HG03460 (cell line): ENCODE measurements at regions not wholly inside any gene's neighbourhood (a gene's known extent, or its start where the extent isn't known, plus 50 kb on each side); places are given as distances from the start of the nearest gene placed in this dataset.

Experiments
- ATAC-seq: cut with Tn5 transposase; IDR thresholded peaks from one replicate; pipeline ENCODE4 v1.9.1; 2021; ENCODE audit not compliant: unreplicated experiment

DNA sequence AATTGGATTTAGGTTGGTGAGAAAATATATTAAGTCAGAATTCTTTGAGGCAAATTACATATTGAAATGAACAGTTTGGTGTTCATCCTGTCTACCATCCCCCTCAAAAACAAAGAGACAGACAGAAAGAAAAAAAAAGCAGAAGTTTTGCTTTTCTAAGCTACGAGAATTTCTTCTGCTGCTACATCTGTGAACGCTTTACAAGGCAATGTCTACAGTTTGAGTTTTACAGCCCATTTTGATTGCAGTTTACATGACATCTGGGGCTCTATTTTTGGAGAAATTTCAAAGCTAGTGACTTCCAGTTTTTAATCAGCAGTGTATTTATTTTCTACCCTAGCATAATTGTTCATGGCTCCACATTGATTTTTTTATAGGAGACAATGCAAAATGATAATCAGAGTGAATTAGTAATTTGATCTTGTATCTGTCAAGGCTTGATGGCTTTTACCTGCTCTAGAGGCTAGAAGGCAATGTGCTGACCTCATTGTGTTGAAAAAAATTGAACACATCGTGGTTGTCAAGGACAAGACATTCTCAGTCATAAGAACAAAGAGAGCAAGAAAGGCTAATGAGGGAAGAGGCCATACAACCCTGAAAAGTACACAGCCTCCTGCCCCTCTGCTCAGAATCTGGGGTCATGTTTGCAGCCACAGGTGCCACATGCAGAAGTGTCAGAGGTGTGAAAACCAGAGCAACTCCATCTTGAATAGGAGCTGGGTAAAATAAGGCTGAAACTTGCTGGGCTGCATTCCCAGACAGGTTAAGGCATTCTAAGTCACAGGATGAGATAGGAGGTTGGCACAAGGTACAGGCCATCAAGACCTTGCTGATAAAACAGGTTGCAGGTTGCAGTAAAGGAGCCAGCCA is 201.0 kb upstream of the CAMK1G start:
- no peak for ATAC-seq

DNA sequence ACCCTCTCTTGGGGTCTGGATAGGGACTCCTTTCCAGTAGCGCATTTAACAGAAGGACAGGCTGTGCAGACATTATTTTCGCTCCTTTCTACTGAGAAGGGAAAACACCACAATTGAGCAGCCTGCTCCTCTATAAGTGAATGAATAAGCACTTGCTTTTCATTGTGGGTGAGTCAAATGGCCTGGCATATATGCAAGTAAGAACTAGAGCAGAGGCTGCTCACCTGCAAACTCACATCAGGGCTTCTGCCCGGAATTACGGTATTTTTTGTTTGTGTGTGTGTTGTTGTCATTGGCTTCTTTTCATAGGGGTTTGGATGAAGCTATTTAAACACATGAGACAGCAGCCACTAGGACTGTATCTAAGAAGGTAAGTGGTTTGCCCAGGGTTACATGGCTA is 200.1 kb upstream of the CAMK1G start:
- no peak for ATAC-seq

DNA sequence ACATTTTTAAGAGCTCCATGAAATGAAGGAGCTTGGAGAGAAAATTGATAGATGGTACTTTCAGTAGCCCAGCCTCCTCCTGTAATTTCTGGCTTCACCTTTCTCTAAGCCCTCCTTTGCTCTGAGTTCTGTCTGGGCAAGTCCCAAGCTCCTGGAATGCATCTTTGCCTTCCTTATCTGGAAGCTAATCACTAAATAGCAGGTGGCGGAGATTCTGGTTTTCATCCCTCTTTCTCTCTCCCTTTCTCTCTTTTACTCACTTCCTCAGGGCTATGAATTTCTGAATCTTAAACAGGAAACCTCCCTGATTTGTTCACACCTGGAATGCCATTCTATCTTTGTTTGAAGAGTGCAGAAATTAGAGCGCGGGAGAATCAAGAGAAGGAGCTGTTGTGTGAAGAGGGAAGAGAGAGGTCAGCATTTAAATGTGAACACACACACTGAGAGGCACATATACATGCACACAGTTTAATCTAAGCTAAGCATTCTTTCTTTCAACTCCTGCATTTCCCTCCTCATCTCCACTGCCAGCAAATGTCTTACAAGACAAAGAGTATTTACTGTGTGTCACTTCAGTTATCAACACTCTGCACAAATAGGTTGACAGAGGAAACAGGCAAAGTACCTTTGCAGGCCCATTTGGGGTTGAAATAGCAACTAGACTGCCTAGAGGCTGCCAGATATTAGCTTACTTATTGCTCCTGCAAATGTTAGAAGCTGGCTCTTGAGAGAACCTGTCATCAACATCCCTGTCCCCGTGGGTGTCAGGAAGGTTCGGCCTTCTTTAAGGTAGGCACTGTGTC is 199.4 kb upstream of the CAMK1G start:
- no peak for ATAC-seq

DNA sequence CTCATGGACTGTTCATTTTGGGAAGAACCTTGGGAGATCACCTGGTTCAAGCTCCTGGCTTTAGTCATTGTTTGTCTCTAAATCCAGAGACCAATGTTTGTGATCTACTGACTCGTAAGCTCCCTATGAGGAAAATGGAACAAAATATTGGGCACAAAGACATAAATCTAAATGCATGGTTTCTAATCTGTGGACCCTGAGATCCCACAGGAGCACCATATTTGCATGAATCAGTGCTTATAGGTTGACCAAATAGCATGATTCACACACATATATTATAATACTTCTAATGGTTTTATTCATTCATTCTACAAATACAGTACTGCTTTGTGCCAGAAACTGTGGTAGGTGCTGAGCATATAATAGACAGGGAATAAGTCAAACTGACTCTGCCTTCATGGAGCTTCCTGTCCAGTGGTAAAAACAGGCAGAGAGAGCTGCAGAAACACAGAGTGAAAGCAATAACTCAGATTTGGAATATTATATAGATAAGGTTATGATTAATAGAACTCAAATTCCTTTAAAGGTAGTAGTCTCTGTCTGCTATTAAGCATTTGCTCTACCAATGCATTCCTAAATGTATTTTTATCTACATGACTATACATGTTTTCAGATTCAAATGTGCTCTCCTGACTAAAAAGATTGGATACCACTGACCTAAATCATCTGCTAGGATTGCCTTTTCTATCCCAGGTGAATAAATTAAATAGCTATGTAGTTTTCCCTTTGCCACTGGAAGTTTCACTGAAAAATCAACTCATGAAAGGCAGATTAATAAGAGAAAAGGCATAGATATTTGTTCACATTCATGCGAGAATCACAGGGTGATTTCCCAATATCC is 198.6 kb upstream of the CAMK1G start:
- no peak for ATAC-seq

DNA sequence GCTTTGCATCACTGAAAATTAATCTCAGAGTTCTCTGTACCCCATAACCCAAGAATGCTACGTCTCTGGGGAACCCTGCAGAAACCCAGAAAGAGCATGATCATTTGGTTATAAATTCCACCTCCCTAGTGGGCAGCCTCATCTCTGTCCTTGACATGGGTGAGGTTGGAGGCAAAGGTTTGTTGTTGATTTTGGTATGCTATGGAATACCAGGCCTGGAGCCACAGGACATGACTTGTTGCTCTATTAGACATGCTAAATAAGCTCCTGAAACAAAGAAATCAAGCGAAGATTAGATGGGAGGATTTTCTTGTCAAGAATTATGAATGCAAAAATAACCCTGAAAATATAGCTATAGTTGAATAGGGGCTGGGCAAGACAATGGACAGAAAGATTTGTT is 197.4 kb upstream of the CAMK1G start:
- no peak for ATAC-seq

DNA sequence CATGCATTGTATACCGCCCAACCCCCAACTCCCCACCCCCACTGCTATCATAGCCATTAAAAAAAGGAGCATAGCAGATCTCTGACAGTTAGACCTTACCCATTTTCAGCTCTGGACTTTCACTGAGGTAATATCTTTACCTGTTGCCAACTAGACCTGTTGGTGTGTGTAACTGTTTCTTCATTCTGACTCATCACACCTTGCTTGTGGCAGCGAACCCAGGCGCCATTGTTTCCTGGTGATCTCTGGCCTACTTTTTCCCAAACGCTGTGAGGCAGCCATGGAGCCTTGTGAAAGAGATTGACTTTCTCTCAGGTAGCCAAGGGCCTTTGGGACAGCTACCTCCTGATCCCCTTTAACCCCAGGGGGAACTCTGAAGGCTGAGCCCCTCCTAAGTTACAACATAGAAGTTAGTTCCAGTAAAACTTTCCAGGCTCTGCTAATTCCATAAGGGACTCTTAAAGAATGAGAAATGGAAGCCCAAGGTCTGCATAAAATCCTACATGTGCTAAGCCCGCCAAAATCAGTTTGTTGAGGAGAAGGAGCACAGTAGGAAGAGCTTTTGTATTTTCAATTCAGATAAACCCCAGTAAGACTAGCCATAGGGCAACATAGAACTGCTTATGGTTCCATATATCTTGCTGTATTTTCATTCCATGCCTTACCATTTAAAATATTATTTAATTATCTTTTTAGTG is 196.1 kb upstream of the CAMK1G start:
- no peak for ATAC-seq

DNA sequence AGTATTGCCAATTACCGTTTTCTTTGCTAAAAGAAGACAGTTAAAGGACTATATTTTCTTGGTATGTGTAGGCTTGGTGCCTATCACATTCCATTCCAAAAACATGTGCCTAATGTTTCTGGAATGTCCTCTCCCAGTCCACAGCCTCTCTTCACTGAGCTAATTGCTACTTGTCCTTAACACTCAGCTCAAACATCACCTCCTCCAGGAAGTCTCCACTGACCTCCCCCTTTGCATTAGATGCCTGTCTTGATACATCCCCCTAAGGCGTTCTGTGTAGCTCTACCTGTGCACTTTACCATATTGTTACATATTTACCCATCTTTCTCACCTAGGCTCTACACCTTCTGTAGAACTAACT is 195.6 kb upstream of the CAMK1G start:
- no peak for ATAC-seq

DNA sequence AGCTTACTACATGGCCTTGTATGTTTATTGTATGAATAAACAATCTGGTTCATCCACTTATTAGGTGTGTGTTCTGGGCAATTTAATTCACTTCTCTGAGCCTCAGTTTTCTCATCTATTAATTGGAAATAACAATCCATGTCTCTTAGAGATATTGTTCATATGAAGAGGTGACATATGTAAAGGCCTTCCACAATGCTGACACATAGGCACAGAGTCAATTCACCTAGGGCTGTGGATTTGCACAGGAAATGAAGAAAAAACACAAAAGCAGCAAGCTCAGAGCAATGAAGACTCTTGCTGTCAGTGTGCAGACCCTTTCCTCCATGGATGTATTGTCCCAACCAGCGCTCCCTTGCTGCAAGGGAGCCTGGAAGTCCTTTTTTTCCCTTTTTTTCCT is 195.2 kb upstream of the CAMK1G start:
- ATAC-seq = no peak

DNA sequence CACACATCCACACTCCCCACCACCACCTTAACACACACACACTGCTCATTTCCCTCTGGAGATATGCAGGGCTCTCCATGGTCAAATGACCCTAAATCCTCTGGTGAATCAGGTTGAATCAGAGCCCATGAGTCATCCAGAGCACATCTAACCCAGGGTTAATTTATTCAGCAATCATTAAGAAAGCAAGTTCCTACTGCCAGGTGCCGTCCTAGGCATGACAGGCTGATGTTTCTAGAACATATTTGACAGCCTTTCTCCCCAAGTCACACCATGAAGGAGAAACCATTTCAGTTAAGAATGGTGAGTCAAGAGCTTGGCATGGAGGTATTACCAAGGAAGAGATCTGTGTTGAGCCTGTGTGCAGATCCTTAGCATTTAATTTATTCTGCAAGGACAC is 194.3 kb upstream of the CAMK1G start:
- no peak for ATAC-seq

DNA sequence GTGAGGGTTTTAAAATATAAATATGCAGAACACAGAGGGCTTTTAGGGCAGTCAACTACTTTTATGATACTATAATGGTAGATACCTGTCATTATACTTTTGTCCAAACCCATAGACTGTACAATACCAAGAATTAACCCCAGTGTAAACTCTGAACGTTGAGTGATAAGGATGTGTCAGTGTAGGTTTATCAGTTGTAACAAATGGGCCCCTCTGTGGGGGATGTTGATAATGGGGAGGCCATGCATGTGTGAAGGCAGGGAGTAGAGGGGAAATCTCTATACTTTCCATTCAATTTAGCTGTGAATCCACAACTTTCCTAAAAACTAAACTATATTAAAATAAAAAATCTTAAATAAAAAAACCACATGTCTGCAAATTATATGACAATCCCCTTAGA is 193.5 kb upstream of the CAMK1G start:
- ATAC-seq = no peak

DNA sequence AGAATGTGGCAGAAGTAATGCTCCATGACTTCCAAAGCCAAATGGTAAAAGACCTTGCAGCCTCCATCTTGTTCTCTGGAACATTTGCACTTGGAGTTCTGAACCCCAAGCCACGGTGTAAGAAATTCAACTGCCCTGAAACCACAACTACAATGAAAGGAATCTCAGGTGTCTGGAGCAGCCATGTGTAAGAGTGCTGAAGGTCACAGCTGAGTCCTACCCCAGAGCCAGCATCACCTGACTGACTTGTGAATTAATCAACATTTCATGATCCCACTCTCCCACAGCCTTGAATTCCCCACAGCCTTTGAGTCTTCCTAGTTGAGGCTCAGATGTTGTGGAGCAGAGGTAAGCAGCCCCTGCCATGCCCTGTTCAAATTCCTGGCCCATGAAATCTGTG is 192.8 kb upstream of the CAMK1G start:
- ATAC-seq = no peak

DNA sequence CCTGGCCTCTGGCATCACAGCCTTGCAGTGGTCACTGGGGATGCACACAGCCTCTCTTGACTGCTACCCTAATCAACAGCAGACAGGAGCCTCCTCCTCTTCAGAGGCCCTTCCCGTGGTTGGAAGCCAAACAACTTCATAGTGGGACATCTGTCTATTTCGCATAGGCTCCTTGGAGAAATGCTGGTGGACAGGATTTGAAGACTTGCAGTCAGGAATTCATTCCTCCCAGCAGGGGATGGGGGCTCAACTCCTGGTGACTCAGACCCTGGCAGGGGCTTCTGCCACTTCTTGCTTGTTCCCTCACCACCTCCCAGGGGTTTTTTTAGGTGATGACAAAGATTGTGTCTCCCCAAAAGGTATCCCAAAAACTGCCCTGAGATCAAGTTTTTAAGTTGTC is 191.7 kb upstream of the CAMK1G start:
- ATAC-seq = no peak

DNA sequence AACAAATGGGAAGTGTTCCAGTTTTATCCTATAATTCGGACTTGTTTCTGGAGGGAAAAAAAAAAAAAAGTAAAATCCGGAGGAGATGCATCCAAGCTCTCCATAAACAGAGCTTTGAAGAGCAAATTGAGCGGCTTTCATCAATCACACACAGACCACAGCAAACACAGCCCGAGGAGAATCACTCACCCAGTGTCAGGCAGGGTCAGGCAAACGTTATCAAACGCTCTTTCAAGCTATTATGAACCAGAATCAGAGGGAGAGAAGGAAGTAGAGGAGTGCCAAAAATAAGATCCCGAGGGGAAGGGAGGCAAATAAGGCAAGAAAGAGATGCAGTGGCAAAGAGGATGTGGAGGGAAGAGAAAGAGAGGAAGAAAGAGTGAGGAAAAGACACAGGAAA is 188.3 kb upstream of the CAMK1G start:
- no peak for ATAC-seq

DNA sequence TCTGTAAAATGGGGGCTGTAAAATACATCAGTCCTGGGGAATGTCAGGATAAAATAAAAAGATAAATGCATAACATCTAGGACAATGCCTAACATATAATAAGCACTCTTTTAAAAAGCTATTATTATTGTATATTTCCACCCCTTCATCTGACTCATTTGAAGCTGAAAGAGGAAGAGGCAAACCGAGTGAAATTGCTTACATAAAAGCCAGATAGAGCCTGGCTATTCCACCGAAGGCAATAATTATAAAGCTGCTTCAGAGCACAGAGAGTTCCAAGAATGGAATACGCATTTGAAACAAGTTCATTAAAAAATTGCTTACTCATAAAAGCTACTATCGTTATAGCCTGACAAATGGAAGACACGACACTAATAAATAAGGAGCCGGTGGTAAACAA is 186.1 kb upstream of the CAMK1G start:
- ATAC-seq = no peak

DNA sequence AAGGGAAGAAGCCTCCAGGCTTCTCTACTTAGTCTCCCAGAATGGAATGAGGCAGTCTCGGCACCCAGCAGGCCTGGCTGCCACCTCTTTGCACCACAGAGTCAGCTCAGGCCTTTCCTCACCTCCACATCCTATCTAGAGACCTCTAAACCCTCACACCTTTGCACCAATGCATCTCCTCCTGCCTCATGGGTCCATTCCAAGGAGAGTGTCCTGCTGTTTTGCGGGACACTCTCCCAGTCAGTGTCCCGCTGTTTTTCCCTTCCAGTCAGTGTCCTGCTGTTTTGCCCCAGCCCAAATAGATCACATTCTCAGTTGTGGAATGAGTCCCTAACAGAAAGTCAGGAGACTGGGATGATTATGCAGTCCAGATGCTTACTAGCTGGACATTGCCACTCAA is 185.6 kb upstream of the CAMK1G start:
- ATAC-seq = no peak

DNA sequence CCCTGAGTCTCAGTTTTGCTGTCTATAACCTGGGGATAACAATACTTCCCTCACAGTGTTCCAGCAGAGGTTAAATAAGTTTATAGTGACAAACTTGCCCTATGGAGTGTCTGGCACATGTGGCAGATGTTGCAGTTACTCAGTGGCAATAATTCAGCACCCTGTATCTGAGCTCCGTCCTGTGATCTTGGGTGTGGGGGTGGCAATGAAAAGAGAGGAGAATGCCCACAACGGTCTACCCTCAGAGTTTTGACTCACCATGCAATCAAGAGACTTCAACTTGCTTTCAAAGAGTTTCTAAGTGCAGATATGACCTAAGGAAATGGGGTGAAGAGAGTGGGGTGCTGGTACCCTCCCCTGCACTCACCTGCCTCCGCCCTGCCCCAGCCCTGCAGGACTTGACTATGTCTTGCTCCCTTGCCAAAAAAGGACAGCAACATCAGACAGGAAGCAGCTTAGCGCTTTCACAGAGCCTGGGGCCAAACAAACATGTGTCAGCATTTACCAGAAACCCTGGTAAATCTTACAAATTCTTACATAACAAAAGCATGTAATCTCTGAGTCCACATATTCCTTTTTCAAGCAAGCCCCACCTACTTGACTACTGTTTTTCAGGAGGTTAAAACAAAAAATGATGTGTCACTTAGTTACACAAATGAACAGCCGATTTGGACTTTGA is 185.1 kb upstream of the CAMK1G start:
- ATAC-seq = no peak

DNA sequence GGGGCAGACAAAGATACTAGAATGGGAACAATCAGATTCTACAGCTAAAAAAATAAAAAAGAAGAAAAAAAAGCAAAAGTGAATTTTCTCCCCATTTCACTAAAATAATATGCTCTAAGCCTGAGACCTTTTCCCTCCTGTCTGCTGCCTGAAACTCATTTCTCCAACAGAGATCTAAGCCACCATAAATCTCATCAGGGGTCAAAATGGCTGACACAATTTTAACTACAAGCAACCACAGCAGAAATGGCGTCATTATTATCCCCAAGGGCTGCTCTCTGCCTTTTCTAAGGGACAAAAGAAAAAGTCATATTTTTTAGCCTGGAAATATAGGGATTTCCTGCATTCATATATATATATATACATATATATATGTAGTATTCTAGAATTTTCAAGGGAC is 183.7 kb upstream of the CAMK1G start:
- no peak for ATAC-seq

DNA sequence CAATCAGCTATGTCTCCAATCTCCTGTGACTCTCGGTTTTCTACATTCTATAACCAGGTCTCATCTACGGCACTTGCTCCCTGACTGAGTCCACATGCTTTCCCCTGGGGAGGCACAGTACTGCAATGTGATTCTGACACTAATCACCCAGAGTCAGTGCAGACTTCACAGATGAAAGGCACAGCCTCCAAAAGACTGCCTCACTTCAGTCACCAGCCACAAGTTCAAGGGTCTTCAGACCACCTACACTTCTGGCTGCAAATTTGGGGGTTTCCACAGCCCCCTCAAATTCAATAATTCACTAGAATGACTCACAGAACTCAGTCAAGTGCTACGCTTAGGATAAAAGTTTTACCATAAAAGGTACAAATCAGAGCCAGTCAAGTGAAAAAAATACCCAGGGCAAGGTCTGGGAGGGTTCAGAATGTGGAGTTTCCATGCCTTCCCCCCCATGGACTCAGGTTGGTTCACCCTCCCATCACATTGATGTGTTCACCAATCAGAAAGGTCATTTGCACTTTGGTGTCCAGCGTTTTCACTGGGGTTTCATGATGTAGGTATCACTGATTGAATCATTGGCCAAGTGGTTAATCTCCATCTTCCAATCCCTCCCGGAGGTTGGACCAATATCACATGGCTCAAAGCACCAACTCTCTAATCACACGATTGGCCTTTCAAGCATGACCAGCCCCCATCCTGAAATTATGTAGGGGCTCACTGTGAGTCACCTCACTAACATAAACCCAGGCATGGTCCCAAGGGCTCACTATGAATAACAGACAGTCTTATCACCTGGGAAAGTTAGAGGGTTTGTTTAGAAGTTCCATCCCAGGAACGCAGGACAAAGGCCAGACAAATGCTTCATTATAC is 182.9 kb upstream of the CAMK1G start:
- ATAC-seq = no peak

DNA sequence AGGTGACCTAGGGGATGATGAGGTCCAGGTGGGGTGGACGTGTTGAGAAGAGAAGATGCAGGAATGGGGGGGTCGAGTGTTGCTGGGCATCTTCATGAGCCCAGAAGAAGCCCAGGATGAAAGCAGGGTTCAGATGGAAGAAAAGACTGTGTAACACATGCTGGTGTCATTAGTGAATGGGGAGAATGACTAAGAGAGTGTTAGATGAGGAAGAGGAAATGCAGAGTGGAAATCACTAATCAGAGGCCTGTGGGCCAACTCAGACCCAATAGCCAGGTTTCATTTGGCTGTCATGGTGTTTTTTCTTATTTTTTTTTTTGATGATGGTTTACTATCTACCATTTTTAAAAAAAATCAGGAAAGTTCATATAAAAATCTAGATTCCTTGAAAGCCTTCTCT is 180.8 kb upstream of the CAMK1G start:
- no peak for ATAC-seq
